Neural cell (in vitro differentiated cells): ENCODE measurements at regions not wholly inside any gene's neighbourhood (a gene's known extent, or its start where the extent isn't known, plus 50 kb on each side); places are given as distances from the start of the nearest gene placed in this dataset.
"Not testable (repeated sequence)": the region's sequence is repeated elsewhere in the genome, so short reads cannot be mapped to it uniquely, and the experiment has no call there.

Experiments
- H2AFZ ChIP-seq: fragments of 200-600, 300-800 bp; sonication (generic), shearing (Covaris generic); 2 replicates; pipeline ENCODE4 v1.6.0; 2014; ENCODE audit warnings: low read depth, mild to moderate bottlenecking, antibody characterized with exemption, low read length, moderate library complexity
- H3F3A ChIP-seq: fragments of 200-600 bp; shearing (Covaris generic); 2 replicates; pipeline ENCODE4 v1.6.1; 2016; ENCODE audit warnings: mild to moderate bottlenecking, moderate library complexity, mixed read lengths, antibody characterized with exemption, low read length; ENCODE audit not compliant: insufficient read depth, poor library complexity, severe bottlenecking
- H3K27ac ChIP-seq: fragments of 200-600, 300-800 bp; sonication (generic), shearing (Covaris generic); 2 replicates; pipeline ENCODE4 v1.5.1; 2014; ENCODE audit warnings: mild to moderate bottlenecking, low read length, moderate library complexity
- H3K27me3 ChIP-seq: fragments of 300-800, 200-600 bp; sonication (generic), shearing (Covaris generic); 2 replicates; pipeline ENCODE4 v1.6.0; 2014; ENCODE audit warnings: mild to moderate bottlenecking, low read depth, low read length, moderate library complexity; ENCODE audit not compliant: insufficient read depth
- H3K36me3 ChIP-seq: fragments of 300-800, 200-600 bp; sonication (generic), shearing (Covaris generic); 2 replicates; pipeline ENCODE4 v1.5.1; 2014; ENCODE audit warnings: mild to moderate bottlenecking, antibody characterized with exemption, low read length, moderate library complexity; ENCODE audit not compliant: insufficient read depth
- H3K4me2 ChIP-seq: fragments of 300-800, 200-600 bp; sonication (generic), shearing (Covaris generic); 2 replicates; pipeline ENCODE4 v1.6.0; 2014; ENCODE audit warnings: mild to moderate bottlenecking, low read length
- H3K4me3 ChIP-seq: fragments of 300-800, 200-600 bp; sonication (generic), shearing (Covaris generic); 2 replicates; pipeline ENCODE4 v1.5.1; 2014; ENCODE audit warnings: mild to moderate bottlenecking, low read length, moderate library complexity
- H3K79me2 ChIP-seq: fragments of 200-600 bp; shearing (Covaris generic); replicated peaks from 2 replicates; pipeline ENCODE4 v1.6.0; 2014; ENCODE audit warnings: mild to moderate bottlenecking, low read length, moderate library complexity; ENCODE audit not compliant: insufficient read depth
- H3K9ac ChIP-seq: fragments of 300-800, 200-600 bp; sonication (generic), shearing (Covaris generic); 2 replicates; pipeline ENCODE4 v1.6.1; 2016; ENCODE audit warnings: mild to moderate bottlenecking, low read length, mixed read lengths
- H3K9me2 ChIP-seq: fragments of 200-600 bp; shearing (Covaris generic); 2 replicates; pipeline ENCODE4 v1.6.1; 2016; ENCODE audit warnings: mild to moderate bottlenecking, low read length, mixed read lengths; ENCODE audit not compliant: insufficient read depth
- H3K9me3 ChIP-seq: fragments of 200-600, 300-800 bp; sonication (generic), shearing (Covaris generic); 2 replicates; pipeline ENCODE4 v1.6.1; 2016; ENCODE audit warnings: mild to moderate bottlenecking, mixed run types, low read length, moderate library complexity, mixed read lengths
- H4K20me1 ChIP-seq: fragments of 200-600 bp; shearing (Covaris generic); 2 replicates; pipeline ENCODE4 v1.6.1; 2016; ENCODE audit warnings: mild to moderate bottlenecking, mixed run types; ENCODE audit not compliant: insufficient read depth
- EP300 ChIP-seq: fragments of 450-650 bp; conservative IDR thresholded peaks from 2 replicates; pipeline ENCODE4 v1.6.1; 2014; ENCODE audit warnings: antibody characterized with exemption, mild to moderate bottlenecking, moderate library complexity; ENCODE audit not compliant: poor library complexity, severe bottlenecking
- EZH2 ChIP-seq: fragments of 200-600, 300-800 bp; shearing (Covaris generic), sonication (generic); IDR thresholded peaks from 2 replicates; pipeline ENCODE4 v1.6.1; 2014; ENCODE audit warnings: antibody characterized with exemption, low read length, borderline replicate concordance, mild to moderate bottlenecking; ENCODE audit not compliant: insufficient read depth, poor library complexity, severe bottlenecking
- MXI1 ChIP-seq: fragments of 450-650 bp; conservative IDR thresholded peaks from 2 replicates; pipeline ENCODE4 v1.6.1; 2014; ENCODE audit warnings: antibody characterized with exemption, mild to moderate bottlenecking; ENCODE audit not compliant: poor library complexity, severe bottlenecking
- POLR2AphosphoS5 ChIP-seq: IDR thresholded peaks from 2 replicates; pipeline ENCODE4 v1.6.1; 2012
- RAD21 ChIP-seq: fragments of 450-650 bp; conservative IDR thresholded peaks from 2 replicates; pipeline ENCODE4 v1.6.1; 2014; ENCODE audit warnings: antibody characterized with exemption, mild to moderate bottlenecking, moderate library complexity
- SMC3 ChIP-seq: fragments of 450-650 bp; conservative IDR thresholded peaks from 2 replicates; pipeline ENCODE4 v1.6.1; 2014; ENCODE audit warnings: antibody characterized with exemption, mild to moderate bottlenecking, moderate library complexity; ENCODE audit not compliant: poor library complexity
- TAF1 ChIP-seq: IDR thresholded peaks from 2 replicates; pipeline ENCODE4 v1.6.1; 2012; ENCODE audit warnings: low read depth
- TF ChIP-seq, protein P1 (sequence below): fragments of 450-650 bp; IDR thresholded peaks from 2 replicates; pipeline ENCODE4 v1.5.1; 2014; ENCODE audit warnings: antibody characterized with exemption, mild to moderate bottlenecking, moderate library complexity; ENCODE audit not compliant: poor library complexity, severe bottlenecking
- TF ChIP-seq, protein P2 (sequence below): IDR thresholded peaks from 2 replicates; pipeline ENCODE4 v1.6.1; 2012; ENCODE audit warnings: borderline replicate concordance

DNA sequence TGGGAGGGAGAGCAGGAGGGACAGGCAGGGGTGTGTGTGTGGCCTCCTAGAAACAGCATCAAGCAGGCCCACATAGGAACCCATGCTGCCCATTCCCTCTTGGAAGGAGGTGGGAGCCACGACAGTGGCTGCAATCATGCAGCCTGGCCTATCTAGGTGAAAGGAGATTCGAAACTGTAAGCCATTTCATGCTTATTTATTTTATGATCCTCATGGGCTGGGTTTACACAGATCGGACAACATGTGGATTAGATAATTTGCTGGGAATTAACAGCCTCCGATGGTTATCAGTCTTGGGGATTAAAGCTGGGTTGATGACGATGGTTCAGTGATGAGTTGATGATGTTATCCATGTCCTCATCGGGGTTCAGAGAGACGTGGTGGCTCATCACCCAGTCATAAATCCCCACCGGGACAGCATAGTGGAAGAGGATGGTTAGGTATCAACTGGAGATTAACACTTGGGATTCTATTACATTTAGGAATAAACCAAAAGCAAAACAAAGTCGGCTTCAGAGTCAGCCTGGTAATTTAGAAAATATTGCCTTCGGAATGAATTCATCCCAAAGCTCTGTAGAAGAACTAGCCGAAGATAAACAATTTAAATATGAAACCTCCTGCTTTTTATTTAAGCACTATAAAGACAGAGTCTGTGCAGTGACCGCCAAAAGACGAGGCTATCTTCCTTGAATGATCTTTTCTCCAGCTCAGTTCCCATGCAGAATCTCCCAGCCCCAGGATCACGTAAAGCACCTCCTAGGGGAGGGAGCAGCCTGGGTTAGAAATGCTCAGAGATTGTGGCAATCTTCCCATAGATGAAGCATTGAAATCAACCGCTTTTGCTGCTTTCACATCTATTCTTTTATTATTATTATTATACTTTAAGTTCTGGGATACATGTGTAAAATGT is 252.8 kb downstream of the FOXD2 start:
- Histone ChIP-seq H3K27ac (no peak overlapping the region), H3K9me3 (no peaks in the 10 kb centered on the region), H3K9ac (no peak overlapping the region), H3K79me2 (no peaks in the 10 kb centered on the region), H3F3A (no peaks in the 10 kb centered on the region), H3K36me3 (no peaks in the 10 kb centered on the region), H3K27me3 (no peaks in the 10 kb centered on the region), H3K9me2 (no peaks in the 10 kb centered on the region), H3K4me2 (no peak overlapping the region), H3K4me3 (no peak overlapping the region), H4K20me1 (no peaks in the 10 kb centered on the region), H2AFZ (no peak overlapping the region)
- TF ChIP-seq, protein P1, sequence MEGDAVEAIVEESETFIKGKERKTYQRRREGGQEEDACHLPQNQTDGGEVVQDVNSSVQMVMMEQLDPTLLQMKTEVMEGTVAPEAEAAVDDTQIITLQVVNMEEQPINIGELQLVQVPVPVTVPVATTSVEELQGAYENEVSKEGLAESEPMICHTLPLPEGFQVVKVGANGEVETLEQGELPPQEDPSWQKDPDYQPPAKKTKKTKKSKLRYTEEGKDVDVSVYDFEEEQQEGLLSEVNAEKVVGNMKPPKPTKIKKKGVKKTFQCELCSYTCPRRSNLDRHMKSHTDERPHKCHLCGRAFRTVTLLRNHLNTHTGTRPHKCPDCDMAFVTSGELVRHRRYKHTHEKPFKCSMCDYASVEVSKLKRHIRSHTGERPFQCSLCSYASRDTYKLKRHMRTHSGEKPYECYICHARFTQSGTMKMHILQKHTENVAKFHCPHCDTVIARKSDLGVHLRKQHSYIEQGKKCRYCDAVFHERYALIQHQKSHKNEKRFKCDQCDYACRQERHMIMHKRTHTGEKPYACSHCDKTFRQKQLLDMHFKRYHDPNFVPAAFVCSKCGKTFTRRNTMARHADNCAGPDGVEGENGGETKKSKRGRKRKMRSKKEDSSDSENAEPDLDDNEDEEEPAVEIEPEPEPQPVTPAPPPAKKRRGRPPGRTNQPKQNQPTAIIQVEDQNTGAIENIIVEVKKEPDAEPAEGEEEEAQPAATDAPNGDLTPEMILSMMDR, result no peak
- TF ChIP-seq MXI1, result no peak
- TF ChIP-seq, protein P2, sequence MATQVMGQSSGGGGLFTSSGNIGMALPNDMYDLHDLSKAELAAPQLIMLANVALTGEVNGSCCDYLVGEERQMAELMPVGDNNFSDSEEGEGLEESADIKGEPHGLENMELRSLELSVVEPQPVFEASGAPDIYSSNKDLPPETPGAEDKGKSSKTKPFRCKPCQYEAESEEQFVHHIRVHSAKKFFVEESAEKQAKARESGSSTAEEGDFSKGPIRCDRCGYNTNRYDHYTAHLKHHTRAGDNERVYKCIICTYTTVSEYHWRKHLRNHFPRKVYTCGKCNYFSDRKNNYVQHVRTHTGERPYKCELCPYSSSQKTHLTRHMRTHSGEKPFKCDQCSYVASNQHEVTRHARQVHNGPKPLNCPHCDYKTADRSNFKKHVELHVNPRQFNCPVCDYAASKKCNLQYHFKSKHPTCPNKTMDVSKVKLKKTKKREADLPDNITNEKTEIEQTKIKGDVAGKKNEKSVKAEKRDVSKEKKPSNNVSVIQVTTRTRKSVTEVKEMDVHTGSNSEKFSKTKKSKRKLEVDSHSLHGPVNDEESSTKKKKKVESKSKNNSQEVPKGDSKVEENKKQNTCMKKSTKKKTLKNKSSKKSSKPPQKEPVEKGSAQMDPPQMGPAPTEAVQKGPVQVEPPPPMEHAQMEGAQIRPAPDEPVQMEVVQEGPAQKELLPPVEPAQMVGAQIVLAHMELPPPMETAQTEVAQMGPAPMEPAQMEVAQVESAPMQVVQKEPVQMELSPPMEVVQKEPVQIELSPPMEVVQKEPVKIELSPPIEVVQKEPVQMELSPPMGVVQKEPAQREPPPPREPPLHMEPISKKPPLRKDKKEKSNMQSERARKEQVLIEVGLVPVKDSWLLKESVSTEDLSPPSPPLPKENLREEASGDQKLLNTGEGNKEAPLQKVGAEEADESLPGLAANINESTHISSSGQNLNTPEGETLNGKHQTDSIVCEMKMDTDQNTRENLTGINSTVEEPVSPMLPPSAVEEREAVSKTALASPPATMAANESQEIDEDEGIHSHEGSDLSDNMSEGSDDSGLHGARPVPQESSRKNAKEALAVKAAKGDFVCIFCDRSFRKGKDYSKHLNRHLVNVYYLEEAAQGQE, result no peak
- TF ChIP-seq RAD21, result no peak
- no peak for TF ChIP-seq TAF1
- TF ChIP-seq EZH2, result no peak
- TF ChIP-seq EP300, result no peak
- TF ChIP-seq SMC3, result no peak
- no peak for TF ChIP-seq POLR2AphosphoS5

DNA sequence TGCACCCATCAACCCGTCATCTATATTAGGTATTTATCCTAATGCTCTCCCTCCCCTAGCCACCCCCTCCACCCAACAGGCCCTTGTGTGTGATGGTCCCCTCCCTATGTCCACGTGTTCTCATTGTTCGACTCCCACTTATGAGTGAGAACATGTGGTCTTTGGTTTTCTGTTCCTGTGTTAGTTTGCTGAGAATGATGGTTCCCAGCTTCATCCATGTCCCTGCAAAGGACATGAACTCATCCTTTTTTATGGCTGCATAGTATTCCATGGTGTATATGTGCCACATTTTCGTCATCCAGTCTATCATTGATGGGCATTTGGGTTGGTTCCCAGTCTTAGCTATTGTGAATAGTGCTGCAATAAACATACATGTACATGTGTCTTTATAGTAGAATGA is 253.4 kb downstream of the FOXD2 start:
- H3K9me2 ChIP-seq, H3K27ac ChIP-seq, H3K79me2 ChIP-seq, H3K9me3 ChIP-seq, H3K4me2 ChIP-seq, H3K36me3 ChIP-seq, H2AFZ ChIP-seq, H4K20me1 ChIP-seq, H3K4me3 ChIP-seq, H3F3A ChIP-seq, H3K9ac ChIP-seq, H3K27me3 ChIP-seq: not testable (repeated sequence)
